ENCODE measurements at regions not wholly inside any gene's neighbourhood (a gene's known extent, or its start where the extent isn't known, plus 50 kb on each side); places are given as distances from the start of the nearest gene placed in this dataset.

DNA sequence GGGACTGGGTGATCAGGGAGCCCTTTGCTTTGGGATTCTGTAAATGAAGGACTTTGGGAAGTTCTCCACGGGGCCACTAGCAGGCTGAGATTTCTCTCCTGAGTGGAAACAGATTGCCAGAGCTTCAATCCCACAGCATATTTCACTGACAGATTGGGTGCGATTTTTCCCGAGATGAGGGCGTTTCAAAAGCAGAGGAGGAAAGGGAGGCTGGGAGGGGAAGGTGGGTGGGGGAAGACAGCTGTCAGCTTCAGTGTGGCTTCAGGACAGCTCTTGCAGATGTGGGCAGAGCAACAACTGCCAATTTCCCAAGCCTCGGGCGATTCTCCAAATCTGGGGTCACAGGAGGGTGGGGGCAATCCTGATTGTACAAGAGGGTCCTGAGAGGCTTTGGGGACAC is 258.5 kb upstream of the ADRA1B start:
- H3K4me1 ChIP-seq (ENCODE audit: control insufficient read depth in 1 of 2, insufficient read depth in 2 of 2, low read length in 2 of 2), result no peaks in the 10 kb centered on the region
- H3K36me3 ChIP-seq (ENCODE audit: control insufficient read depth in 1 of 2, insufficient read depth in 2 of 2, low read length in 1 of 2), result no peaks in the 10 kb centered on the region
- no peaks in the 10 kb centered on the region for H3K27me3 ChIP-seq (ENCODE audit: control insufficient read depth in 1 of 2, insufficient read depth in 2 of 2, low read length in 1 of 2)
- no peaks in the 10 kb centered on the region for H3K9me3 ChIP-seq (ENCODE audit: control insufficient read depth, low read length)
- 51 to 61% methylated on average over 6 of the region's 6 CpGs for WGBS, 2 donors
- DNase-seq (no peak), ATAC-seq (ENCODE audit: low FRiP score) (no peak)
- no peak overlapping the region for H3K4me3 ChIP-seq (ENCODE audit: low read length in 2 of 2)
- intact Hi-C loops (cut with DNase I), result no loop called here
- no peak overlapping the region for H3K27ac ChIP-seq (ENCODE audit: low read depth in 1 of 2, low read length in 2 of 2)

- WGBS, 2 donors, result 93 to 95% methylated on average over 10 of the region's 10 CpGs
- no peaks in the 10 kb centered on the region for H3K27me3 ChIP-seq (ENCODE audit: control insufficient read depth in 1 of 2, insufficient read depth in 2 of 2, low read length in 1 of 2)
- no peak overlapping the region for H3K27ac ChIP-seq (ENCODE audit: low read depth in 1 of 2, low read length in 2 of 2)
- H3K4me1 ChIP-seq (ENCODE audit: control insufficient read depth in 1 of 2, insufficient read depth in 2 of 2, low read length in 2 of 2), result no peaks in the 10 kb centered on the region
- DNase-seq, result no peak
- intact Hi-C loops (cut with DNase I), result no loop called here
- H3K4me3 ChIP-seq (ENCODE audit: low read length in 2 of 2), result no peak overlapping the region
- no peak for ATAC-seq (ENCODE audit: low FRiP score)
- no peaks in the 10 kb centered on the region for H3K9me3 ChIP-seq (ENCODE audit: control insufficient read depth, low read length)
- no peaks in the 10 kb centered on the region for H3K36me3 ChIP-seq (ENCODE audit: control insufficient read depth in 1 of 2, insufficient read depth in 2 of 2, low read length in 1 of 2)
Observed at GRCh38 chr5:159658266-159658925, 257.9 kb upstream of the ADRA1B start.

DNA sequence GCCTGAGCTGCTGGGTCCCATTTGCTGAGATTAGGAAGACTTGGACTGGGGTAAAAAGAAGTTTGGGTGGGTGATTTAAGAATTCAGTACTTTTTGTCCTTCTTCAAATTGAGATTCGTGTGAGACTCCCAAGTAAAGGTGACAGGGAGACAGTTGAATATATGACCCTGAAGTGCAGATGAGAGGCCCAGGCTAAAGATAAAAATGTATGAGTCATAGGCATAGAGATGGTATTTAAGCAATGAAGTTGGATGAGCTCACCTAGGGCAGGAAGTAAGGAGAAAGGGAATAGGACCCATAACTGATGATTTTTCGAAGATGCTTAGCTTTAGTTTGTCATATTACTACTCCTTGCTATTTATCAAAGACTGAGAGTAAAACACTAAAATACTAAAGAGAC is 255.9 kb upstream of the ADRA1B start:
- H3K36me3 ChIP-seq (ENCODE audit: control insufficient read depth in 1 of 2, insufficient read depth in 2 of 2, low read length in 1 of 2), result no peaks in the 10 kb centered on the region
- 86 to 89% methylated on average over 2 of the region's 2 CpGs for WGBS, 2 donors
- H3K4me1 ChIP-seq (ENCODE audit: control insufficient read depth in 1 of 2, insufficient read depth in 2 of 2, low read length in 2 of 2), result no peaks in the 10 kb centered on the region
- intact Hi-C loops (cut with DNase I), result no loop called here
- H3K27me3 ChIP-seq (ENCODE audit: control insufficient read depth in 1 of 2, insufficient read depth in 2 of 2, low read length in 1 of 2), result no peaks in the 10 kb centered on the region
- DNase-seq (no peak), ATAC-seq (ENCODE audit: low FRiP score) (no peak)
- H3K4me3 ChIP-seq (ENCODE audit: low read length in 2 of 2), result no peak overlapping the region
- no peaks in the 10 kb centered on the region for H3K9me3 ChIP-seq (ENCODE audit: control insufficient read depth, low read length)
- H3K27ac ChIP-seq (ENCODE audit: low read depth in 1 of 2, low read length in 2 of 2), result no peak overlapping the region

- WGBS, 2 donors, result 59 to 83% methylated on average over 1 of the region's 1 CpG
- Histone ChIP-seq H3K27ac (ENCODE audit: low read depth in 1 of 2, low read length in 2 of 2) (no peak overlapping the region), H3K4me3 (ENCODE audit: low read length in 2 of 2) (no peak overlapping the region), H3K36me3 (ENCODE audit: control insufficient read depth in 1 of 2, insufficient read depth in 2 of 2, low read length in 1 of 2) (no peaks in the 10 kb centered on the region), H3K9me3 (ENCODE audit: control insufficient read depth, low read length) (no peaks in the 10 kb centered on the region), H3K27me3 (ENCODE audit: control insufficient read depth in 1 of 2, insufficient read depth in 2 of 2, low read length in 1 of 2) (no peaks in the 10 kb centered on the region), H3K4me1 (ENCODE audit: control insufficient read depth in 1 of 2, insufficient read depth in 2 of 2, low read length in 2 of 2) (no peaks in the 10 kb centered on the region)
- ATAC-seq (ENCODE audit: low FRiP score) (no peak), DNase-seq (no peak)
- intact Hi-C loops (cut with DNase I), result no loop called here
Observed at GRCh38 chr5:159663986-159664385, 252.3 kb upstream of the ADRA1B start.

DNA sequence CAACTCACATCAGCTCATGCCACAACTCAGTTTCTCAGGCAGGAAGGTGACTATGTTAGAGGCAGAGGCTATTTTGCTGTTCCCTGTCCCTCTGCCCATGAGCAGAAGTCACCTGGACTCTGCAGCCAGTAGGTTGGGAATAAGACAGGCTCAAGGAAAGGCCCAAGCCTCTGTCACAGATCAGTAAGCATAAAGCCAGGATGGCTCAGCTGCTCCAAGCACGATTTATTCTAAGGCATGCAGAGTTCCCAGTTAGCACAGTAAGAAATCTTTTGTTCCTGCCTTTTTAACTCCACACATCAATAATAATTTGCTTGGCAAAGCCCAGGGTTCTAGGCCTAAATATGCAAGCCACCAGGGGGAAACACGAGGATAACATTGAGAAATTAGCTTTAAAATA is 249.0 kb upstream of the ADRA1B start:
- Histone ChIP-seq H3K4me1 (ENCODE audit: control insufficient read depth in 1 of 2, insufficient read depth in 2 of 2, low read length in 2 of 2) (no peaks in the 10 kb centered on the region), H3K27ac (ENCODE audit: low read depth in 1 of 2, low read length in 2 of 2) (no peak overlapping the region), H3K36me3 (ENCODE audit: control insufficient read depth in 1 of 2, insufficient read depth in 2 of 2, low read length in 1 of 2) (no peaks in the 10 kb centered on the region), H3K27me3 (ENCODE audit: control insufficient read depth in 1 of 2, insufficient read depth in 2 of 2, low read length in 1 of 2) (no peaks in the 10 kb centered on the region), H3K4me3 (ENCODE audit: low read length in 2 of 2) (no peak overlapping the region), H3K9me3 (ENCODE audit: control insufficient read depth, low read length) (no peaks in the 10 kb centered on the region)
- ATAC-seq (ENCODE audit: low FRiP score) (no peak), DNase-seq (no peak)
- intact Hi-C loops (cut with DNase I), result no loop called here
- WGBS, 2 donors, result 15% methylated on average over 2 of the region's 2 CpGs

GRCh38 chr5:159668556-159668955 is 247.7 kb upstream of the ADRA1B start:
- H3K4me1 ChIP-seq (ENCODE audit: control insufficient read depth in 1 of 2, insufficient read depth in 2 of 2, low read length in 2 of 2), result no peaks in the 10 kb centered on the region
- intact Hi-C loops (cut with DNase I), result no loop called here
- ATAC-seq (ENCODE audit: low FRiP score) (no peak), DNase-seq (no peak)
- H3K27ac ChIP-seq (ENCODE audit: low read depth in 1 of 2, low read length in 2 of 2), result no peak overlapping the region
- no peaks in the 10 kb centered on the region for H3K27me3 ChIP-seq (ENCODE audit: control insufficient read depth in 1 of 2, insufficient read depth in 2 of 2, low read length in 1 of 2)
- H3K36me3 ChIP-seq (ENCODE audit: control insufficient read depth in 1 of 2, insufficient read depth in 2 of 2, low read length in 1 of 2), result no peaks in the 10 kb centered on the region
- peaks cover 6% of the 10 kb centered on the region for H3K9me3 ChIP-seq (ENCODE audit: control insufficient read depth, low read length)
- H3K4me3 ChIP-seq (ENCODE audit: low read length in 2 of 2), result no peak overlapping the region
- WGBS, 2 donors, result 85 to 88% methylated on average over 3 of the region's 3 CpGs

DNA sequence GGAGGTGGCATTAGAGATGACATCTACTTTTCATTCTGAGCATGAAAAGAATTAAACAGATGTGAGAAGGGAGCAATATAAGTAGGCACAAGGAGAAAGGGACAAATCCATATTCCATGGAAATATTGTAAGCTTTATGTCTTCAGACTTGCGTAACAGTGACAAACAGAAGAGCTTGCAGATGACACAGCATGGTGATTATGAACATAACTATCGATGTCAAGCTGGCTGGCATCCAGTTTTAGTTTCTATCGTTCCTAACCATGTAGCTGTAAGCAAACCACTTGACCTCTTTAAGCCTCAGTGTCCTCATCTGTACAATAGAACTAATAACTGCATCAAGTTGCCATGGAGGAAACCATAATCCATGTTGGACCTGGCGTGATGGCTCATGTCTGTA is 246.7 kb upstream of the ADRA1B start:
- Histone ChIP-seq H3K4me3 (ENCODE audit: low read length in 2 of 2) (no peak overlapping the region), H3K36me3 (ENCODE audit: control insufficient read depth in 1 of 2, insufficient read depth in 2 of 2, low read length in 1 of 2) (no peaks in the 10 kb centered on the region), H3K9me3 (ENCODE audit: control insufficient read depth, low read length) (peaks cover 6% of the 10 kb centered on the region), H3K27me3 (ENCODE audit: control insufficient read depth in 1 of 2, insufficient read depth in 2 of 2, low read length in 1 of 2) (no peaks in the 10 kb centered on the region), H3K4me1 (ENCODE audit: control insufficient read depth in 1 of 2, insufficient read depth in 2 of 2, low read length in 2 of 2) (no peaks in the 10 kb centered on the region), H3K27ac (ENCODE audit: low read depth in 1 of 2, low read length in 2 of 2) (no peak overlapping the region)
- 90 to 94% methylated on average over 4 of the region's 4 CpGs for WGBS, 2 donors
- intact Hi-C loops (cut with DNase I), result no loop called here
- DNase-seq, result no peak
- ATAC-seq (ENCODE audit: low FRiP score), result no peak

DNA sequence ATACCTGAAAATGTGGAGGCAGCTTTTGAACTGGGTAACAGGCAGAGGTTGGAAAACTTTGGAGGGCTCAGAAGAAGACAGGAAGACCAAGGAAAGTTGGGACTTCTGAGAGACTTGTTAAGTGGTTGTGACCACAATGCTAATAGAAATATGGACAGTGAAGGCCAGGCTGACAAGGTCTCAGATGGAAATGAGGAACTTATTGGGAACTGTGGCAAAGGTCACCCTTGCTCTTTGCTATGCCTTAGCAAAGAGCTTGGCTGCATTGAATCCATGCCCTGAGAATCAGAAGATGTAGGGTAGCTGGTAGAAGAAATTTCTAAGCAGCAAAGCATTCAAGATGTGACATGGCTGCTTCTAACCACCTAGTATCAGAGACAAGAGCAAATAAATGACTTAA is 244.4 kb upstream of the ADRA1B start:
- Histone ChIP-seq H3K27ac (ENCODE audit: low read depth in 1 of 2, low read length in 2 of 2) (no peak overlapping the region), H3K4me1 (ENCODE audit: control insufficient read depth in 1 of 2, insufficient read depth in 2 of 2, low read length in 2 of 2) (no peaks in the 10 kb centered on the region), H3K4me3 (ENCODE audit: low read length in 2 of 2) (no peak overlapping the region), H3K36me3 (ENCODE audit: control insufficient read depth in 1 of 2, insufficient read depth in 2 of 2, low read length in 1 of 2) (no peaks in the 10 kb centered on the region), H3K9me3 (ENCODE audit: control insufficient read depth, low read length) (peaks cover 6% of the 10 kb centered on the region), H3K27me3 (ENCODE audit: control insufficient read depth in 1 of 2, insufficient read depth in 2 of 2, low read length in 1 of 2) (no peaks in the 10 kb centered on the region)
- intact Hi-C loops (cut with DNase I), result no loop called here
- ATAC-seq (ENCODE audit: low FRiP score) (no peak), DNase-seq (no peak)

- no peaks in the 10 kb centered on the region for H3K36me3 ChIP-seq (ENCODE audit: control insufficient read depth in 1 of 2, insufficient read depth in 2 of 2, low read length in 1 of 2)
- H3K4me1 ChIP-seq (ENCODE audit: control insufficient read depth in 1 of 2, insufficient read depth in 2 of 2, low read length in 2 of 2), result no peaks in the 10 kb centered on the region
- ATAC-seq (ENCODE audit: low FRiP score) (no peak), DNase-seq (no peak)
- no peak overlapping the region for H3K4me3 ChIP-seq (ENCODE audit: low read length in 2 of 2)
- peaks cover 6% of the 10 kb centered on the region for H3K9me3 ChIP-seq (ENCODE audit: control insufficient read depth, low read length)
- H3K27ac ChIP-seq (ENCODE audit: low read depth in 1 of 2, low read length in 2 of 2), result no peak overlapping the region
- intact Hi-C loops (cut with DNase I), result no loop called here
- H3K27me3 ChIP-seq (ENCODE audit: control insufficient read depth in 1 of 2, insufficient read depth in 2 of 2, low read length in 1 of 2), result no peaks in the 10 kb centered on the region
- 75 to 79% methylated on average over 2 of the region's 2 CpGs for whole genome bisulfite sequencing, 2 donors
Observed at GRCh38 chr5:159673538-159673937, 242.7 kb upstream of the ADRA1B start.

Data from aorta (tissue), 5 donors.